Sigmoid colon (tissue), 6 donors: ENCODE measurements at regions not wholly inside any gene's neighbourhood (a gene's known extent, or its start where the extent isn't known, plus 50 kb on each side); places are given as distances from the start of the nearest gene placed in this dataset.
A peak's percentile ranks its signal among the peaks of the same experiment; 100 is the strongest.

Source experiments
- DNase-seq: peaks from one replicate; pipeline ENCODE4 v3.0.0-alpha.2; 2019
- H3K27ac ChIP-seq, 4 donors: fragments of 200-600 bp; sonication (generic); one replicate each; pipeline ENCODE4 v1.5.1; 2016 to 2019; ENCODE audit warnings: mild to moderate bottlenecking in 1 of 4
- H3K27me3 ChIP-seq, 3 donors: fragments of 200-600 bp; sonication (generic); one replicate each; pipeline ENCODE4 v1.5.1; 2019; ENCODE audit warnings: mild to moderate bottlenecking in 1 of 3
- H3K36me3 ChIP-seq, 4 donors: fragments of 200-600 bp; sonication (generic); one replicate each; pipeline ENCODE4 v1.5.1; 2016 to 2019
- H3K4me1 ChIP-seq, 4 donors: fragments of 200-600 bp; sonication (generic); one replicate each; pipeline ENCODE4 v1.5.1; 2017 to 2019
- H3K4me3 ChIP-seq, 4 donors: fragments of 200-600 bp; sonication (generic); one replicate each; pipeline ENCODE4 v1.5.1; 2017 to 2019; ENCODE audit warnings: mild to moderate bottlenecking in 2 of 4, moderate library complexity in 1 of 4
- H3K9me3 ChIP-seq, 4 donors: fragments of 200-600 bp in 3 of 4; sonication (generic) in 3 of 4; one replicate each; pipeline versions ENCODE4 v1.5.1 to v1.6.1; 2013 to 2019
- EP300 ChIP-seq, 4 donors: sonication (generic); formaldehyde crosslinking; IDR thresholded peaks; one replicate each; pipeline ENCODE4 v1.6.1; 2017; ENCODE audit warnings: antibody characterized with exemption in 4 of 4
- POLR2A ChIP-seq, 2 donors: fragments of 450-650 bp; IDR thresholded peaks; one replicate each; pipeline ENCODE4 v1.6.1; 2016; ENCODE audit warnings: antibody characterized with exemption in 2 of 2, mild to moderate bottlenecking in 2 of 2, moderate library complexity in 2 of 2
- POLR2AphosphoS5 ChIP-seq, 4 donors: sonication (generic); formaldehyde crosslinking; IDR thresholded peaks; one replicate each; pipeline ENCODE4 v1.6.1; 2017; ENCODE audit warnings: antibody characterized with exemption in 4 of 4
- WGBS, 2 donors: extraction: QIAGEN DNeasy Blood & Tissue Kit; methylation state at CpG; one replicate each; pipeline ENCODE4 v1.1.7; 2013; 5-methylcytosine and 5-hydroxymethylcytosine counted together
- intact Hi-C: fragments of 100-400 bp; cut with DNase I; formaldehyde crosslinking; loops from one replicate; pipeline ENCODE4 v1.15.1; 2023
- TF ChIP-seq, protein P1 (sequence below), 4 experiments: fragments of 450-650 bp in 3 of 4; fragments of 200-600 bp in 1 of 4; IDR thresholded peaks; one replicate each; pipeline ENCODE4 v1.5.1; 2016 to 2019; ENCODE audit warnings: antibody characterized with exemption in 4 of 4, mild to moderate bottlenecking in 3 of 4, moderate library complexity in 2 of 4
- donor health status: healthy with polysubstance abuse.
- donor health status: healthy.

DNA sequence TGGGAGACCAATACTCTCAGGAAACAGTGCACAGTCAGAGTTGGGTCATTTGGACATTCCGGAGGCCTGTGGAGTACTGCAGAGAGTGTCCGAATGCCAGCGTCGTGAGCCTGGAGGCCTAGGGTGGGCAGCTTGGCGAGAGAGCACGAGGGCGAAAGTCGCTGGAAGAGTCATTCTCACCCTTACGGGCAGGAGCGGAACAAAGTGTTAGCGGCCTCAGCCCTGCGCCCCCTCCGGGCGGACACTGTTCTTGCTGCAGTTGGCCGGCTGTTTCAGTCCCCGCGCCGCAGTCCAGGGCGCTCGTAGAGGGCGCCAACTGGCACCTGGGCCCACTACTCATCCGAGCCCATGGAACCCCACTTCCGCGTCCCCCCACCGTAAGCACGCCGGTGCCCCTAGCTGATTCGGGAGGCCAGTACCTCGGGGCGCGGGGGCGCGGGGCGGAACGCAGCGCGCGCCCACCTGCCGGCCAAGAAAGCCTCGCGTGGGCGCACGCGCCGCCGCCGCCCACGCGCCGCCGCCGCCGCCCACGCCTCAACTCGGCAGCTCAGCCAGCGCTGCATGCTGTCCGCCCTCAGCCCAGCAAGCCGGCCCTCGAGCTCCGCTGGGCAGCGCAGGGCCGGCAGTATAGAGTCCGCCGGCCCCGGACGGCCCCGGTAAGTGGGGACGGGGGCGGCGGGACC lies 99.7 kb upstream of the CCL21 start:
- 15 to 33% methylated on average over 70 of the region's 70 CpGs for WGBS, 2 donors
- no peak for DNase-seq
- H3K4me1 ChIP-seq = peaks cover 0 to 9% (median 6%) of the 10 kb centered on the region in 4 donors
- intact Hi-C loops = no loop called here
- no peak overlapping the region for H3K27ac ChIP-seq
- no peak for TF ChIP-seq EP300 (IDR thresholded peaks at IDR 0.05)
- no peak for TF ChIP-seq POLR2A (IDR thresholded peaks at IDR 0.05)
- TF ChIP-seq, protein P1, sequence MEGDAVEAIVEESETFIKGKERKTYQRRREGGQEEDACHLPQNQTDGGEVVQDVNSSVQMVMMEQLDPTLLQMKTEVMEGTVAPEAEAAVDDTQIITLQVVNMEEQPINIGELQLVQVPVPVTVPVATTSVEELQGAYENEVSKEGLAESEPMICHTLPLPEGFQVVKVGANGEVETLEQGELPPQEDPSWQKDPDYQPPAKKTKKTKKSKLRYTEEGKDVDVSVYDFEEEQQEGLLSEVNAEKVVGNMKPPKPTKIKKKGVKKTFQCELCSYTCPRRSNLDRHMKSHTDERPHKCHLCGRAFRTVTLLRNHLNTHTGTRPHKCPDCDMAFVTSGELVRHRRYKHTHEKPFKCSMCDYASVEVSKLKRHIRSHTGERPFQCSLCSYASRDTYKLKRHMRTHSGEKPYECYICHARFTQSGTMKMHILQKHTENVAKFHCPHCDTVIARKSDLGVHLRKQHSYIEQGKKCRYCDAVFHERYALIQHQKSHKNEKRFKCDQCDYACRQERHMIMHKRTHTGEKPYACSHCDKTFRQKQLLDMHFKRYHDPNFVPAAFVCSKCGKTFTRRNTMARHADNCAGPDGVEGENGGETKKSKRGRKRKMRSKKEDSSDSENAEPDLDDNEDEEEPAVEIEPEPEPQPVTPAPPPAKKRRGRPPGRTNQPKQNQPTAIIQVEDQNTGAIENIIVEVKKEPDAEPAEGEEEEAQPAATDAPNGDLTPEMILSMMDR (IDR thresholded peaks at IDR 0.05) = peak in 1 of 4 experiments; percentile 12
- no peak for TF ChIP-seq POLR2AphosphoS5 (IDR thresholded peaks at IDR 0.05)
- H3K4me3 ChIP-seq = peak overlapping the region in 3 of 4 donors; percentile 18 to 39 (median 20)
- peaks cover 4 to 30% (median 6%) of the 10 kb centered on the region in 3 donors for H3K27me3 ChIP-seq
- peaks cover 0 to 3% (median 0%) of the 10 kb centered on the region in 4 donors for H3K9me3 ChIP-seq
- H3K36me3 ChIP-seq = no peaks in the 10 kb centered on the region

DNA sequence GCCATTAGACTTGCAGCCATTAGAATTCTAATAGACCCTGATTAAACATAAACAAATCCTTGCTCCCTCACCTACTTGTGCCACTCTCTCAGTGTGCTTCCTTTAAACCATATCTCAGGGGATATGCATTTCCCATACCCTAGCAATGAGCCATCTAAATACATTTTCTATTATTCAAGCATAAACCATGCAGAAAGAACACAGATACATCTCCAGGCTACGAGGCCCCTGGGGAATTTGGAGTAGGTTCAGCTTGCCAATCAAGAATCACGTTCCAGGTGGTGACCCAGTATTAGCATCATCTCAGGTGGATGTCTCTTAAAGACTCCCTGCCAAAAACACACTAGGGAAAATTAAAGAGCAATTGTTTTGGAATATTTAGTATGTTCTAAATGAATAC lies 93.0 kb upstream of the CCL21 start:
- Histone ChIP-seq H3K27ac (no peak overlapping the region), H3K36me3 (no peaks in the 10 kb centered on the region), H3K27me3 (no peaks in the 10 kb centered on the region), H3K9me3 (peaks cover 0 to 4% (median 0%) of the 10 kb centered on the region in 4 donors), H3K4me3 (no peak overlapping the region), H3K4me1 (no peaks in the 10 kb centered on the region)
- no peak for DNase-seq
- TF ChIP-seq EP300 (IDR thresholded peaks at IDR 0.05) = no peak
- TF ChIP-seq POLR2AphosphoS5 (IDR thresholded peaks at IDR 0.05) = no peak
- intact Hi-C loops = no loop called here
- 44 to 61% methylated on average over 2 of the region's 2 CpGs for WGBS, 2 donors

DNA sequence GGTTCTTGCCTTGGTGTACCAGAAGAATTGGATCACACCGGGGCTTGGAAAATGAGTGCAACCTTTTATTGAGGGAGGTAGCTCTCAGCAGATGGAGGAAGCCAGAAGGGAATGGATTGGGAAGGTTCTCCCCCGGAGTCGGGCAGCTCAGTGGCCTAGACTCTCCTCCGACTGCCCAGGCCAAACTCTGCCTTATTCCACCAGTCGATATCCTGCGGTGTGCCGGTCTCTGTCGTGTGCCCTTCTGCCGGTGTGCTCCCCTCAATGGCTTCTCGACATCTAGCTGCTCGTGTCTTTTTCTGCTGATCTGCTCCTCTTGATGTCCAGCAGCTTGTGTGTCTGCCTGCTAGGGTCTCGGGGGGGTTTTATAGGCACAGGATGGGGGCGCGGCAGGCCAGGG lies 87.4 kb upstream of the CCL21 start:
- Histone ChIP-seq H3K36me3 (no peaks in the 10 kb centered on the region), H3K27ac (no peak overlapping the region), H3K4me1 (no peaks in the 10 kb centered on the region), H3K4me3 (no peak overlapping the region), H3K27me3 (peaks cover 0 to 6% (median 0%) of the 10 kb centered on the region in 3 donors), H3K9me3 (no peaks in the 10 kb centered on the region)
- intact Hi-C loops = no loop called here
- WGBS, 2 donors = 83 to 86% methylated on average over 14 of the region's 14 CpGs
- TF ChIP-seq, protein P1 (IDR thresholded peaks at IDR 0.05) = no peak
- TF ChIP-seq POLR2A (IDR thresholded peaks at IDR 0.05) (no peak), EP300 (IDR thresholded peaks at IDR 0.05) (no peak), POLR2AphosphoS5 (IDR thresholded peaks at IDR 0.05) (no peak)
- DNase-seq = no peak

DNA sequence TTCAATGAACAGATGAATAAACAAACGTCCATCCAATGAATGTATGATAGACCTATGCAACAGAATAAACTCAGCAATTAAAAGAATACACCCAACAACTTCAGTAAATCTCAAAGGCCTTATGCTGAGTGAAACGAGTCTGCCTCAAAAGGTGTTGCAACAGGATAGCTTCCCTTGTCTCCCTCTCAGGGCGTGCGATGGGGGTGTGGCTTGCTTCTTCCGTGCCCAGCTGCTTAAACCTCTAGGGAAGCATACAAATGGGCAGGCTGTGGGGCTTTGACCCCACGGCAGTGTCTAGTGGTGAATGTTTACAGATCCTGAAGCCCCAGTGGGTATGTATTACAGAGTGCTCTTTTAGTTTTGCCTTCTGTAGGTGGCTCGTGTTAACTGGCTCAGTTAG lies 87.0 kb upstream of the CCL21 start:
- intact Hi-C loops = no loop called here
- Histone ChIP-seq H3K27ac (no peak overlapping the region), H3K27me3 (peaks cover 0 to 6% (median 0%) of the 10 kb centered on the region in 3 donors), H3K4me3 (no peak overlapping the region), H3K36me3 (no peaks in the 10 kb centered on the region), H3K9me3 (no peaks in the 10 kb centered on the region), H3K4me1 (no peaks in the 10 kb centered on the region)
- 16 to 24% methylated on average over 7 of the region's 7 CpGs for WGBS, 2 donors
- DNase-seq = no peak
- TF ChIP-seq, protein P1 (IDR thresholded peaks at IDR 0.05) = no peak
- TF ChIP-seq POLR2A (IDR thresholded peaks at IDR 0.05) = no peak
- no peak for TF ChIP-seq EP300 (IDR thresholded peaks at IDR 0.05)
- TF ChIP-seq POLR2AphosphoS5 (IDR thresholded peaks at IDR 0.05) = no peak

DNA sequence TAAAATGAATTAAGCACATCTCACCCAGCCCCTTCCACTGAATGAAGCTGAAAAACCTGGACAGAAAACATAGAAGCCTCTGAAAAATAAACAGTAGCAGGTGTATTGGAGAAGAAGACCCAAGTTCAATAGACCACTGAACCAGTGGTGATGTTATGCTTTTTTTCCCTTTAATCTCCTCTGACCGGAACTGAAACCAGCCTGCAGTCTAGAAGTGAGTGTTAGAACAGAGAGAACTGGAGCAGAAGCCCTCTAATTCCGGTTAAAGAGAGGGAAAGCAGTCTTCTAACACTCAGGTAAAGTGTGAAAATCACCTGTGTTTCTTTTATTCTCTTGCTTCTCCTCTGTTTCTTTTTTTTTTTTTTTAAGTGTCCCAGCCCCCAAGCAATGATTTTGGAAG lies 83.5 kb upstream of the CCL21 start:
- H3K27ac ChIP-seq = no peak overlapping the region
- 62 to 73% methylated on average over 2 of the region's 2 CpGs for WGBS, 2 donors
- peaks cover 0 to 6% (median 0%) of the 10 kb centered on the region in 3 donors for H3K27me3 ChIP-seq
- no peak for DNase-seq
- intact Hi-C loops = no loop called here
- no peak overlapping the region for H3K4me3 ChIP-seq
- no peaks in the 10 kb centered on the region for H3K4me1 ChIP-seq
- no peaks in the 10 kb centered on the region for H3K36me3 ChIP-seq
- no peaks in the 10 kb centered on the region for H3K9me3 ChIP-seq
- no peak for TF ChIP-seq EP300 (IDR thresholded peaks at IDR 0.05)
- TF ChIP-seq, protein P1 (IDR thresholded peaks at IDR 0.05) = no peak
- no peak for TF ChIP-seq POLR2AphosphoS5 (IDR thresholded peaks at IDR 0.05)
- no peak for TF ChIP-seq POLR2A (IDR thresholded peaks at IDR 0.05)
